Common myeloid progenitor, CD34-positive (primary cell): ENCODE measurements at regions not wholly inside any gene's neighbourhood (a gene's known extent, or its start where the extent isn't known, plus 50 kb on each side); places are given as distances from the start of the nearest gene placed in this dataset.

ENCODE experiments used
- CTCF ChIA-PET: fragments of 350-600 bp; sonication (Branson Sonifier 250); formaldehyde crosslinking; loops from one replicate; lab custom pipeline; 2021; ENCODE audit warnings: antibody characterized with exemption; lab: Charles Lee
- POLR2A ChIA-PET: fragments of 350-600 bp; sonication (Branson Sonifier 250); formaldehyde crosslinking; loops from one replicate; lab custom pipeline; 2021; ENCODE audit warnings: antibody characterized with exemption; lab: Charles Lee
- DNase-seq, 3 donors: peaks; one replicate each; pipeline versions ENCODE4 v3.0.0 to v3.0.0-alpha.2; 2013
- H3K27ac ChIP-seq, 2 experiments: 1 replicate in 1 of 2; 2 replicates in 1 of 2; pipeline ENCODE4 v1.7.0; 2013; ENCODE audit warnings: inconsistent platforms in 2 of 2, low read length in 2 of 2, mild to moderate bottlenecking in 2 of 2, low read depth in 1 of 2, moderate library complexity in 1 of 2; ENCODE audit not compliant: severe bottlenecking in 2 of 2, insufficient read depth in 1 of 2, poor library complexity in 1 of 2
- H3K27me3 ChIP-seq, 5 experiments: replicated peaks in 2 of 5; 1 replicate in 3 of 5; 2 replicates in 2 of 5; pipeline versions ENCODE4 v1.6.1 to v1.7.0; 2013; ENCODE audit warnings: low read length in 4 of 5, mild to moderate bottlenecking in 2 of 5, moderate library complexity in 2 of 5, inconsistent platforms in 1 of 5; ENCODE audit not compliant: insufficient read depth in 5 of 5, control insufficient read depth in 4 of 5
- H3K36me3 ChIP-seq, 4 experiments: 1 replicate in 2 of 4; 2 replicates in 2 of 4; pipeline versions ENCODE4 v1.6.1 to v1.7.0; 2013; ENCODE audit warnings: low read length in 3 of 4, control low read depth in 1 of 4, mild to moderate bottlenecking in 1 of 4; ENCODE audit not compliant: control insufficient read depth in 4 of 4, insufficient read depth in 4 of 4
- H3K4me1 ChIP-seq, 4 experiments: 1 replicate in 3 of 4; 2 replicates in 1 of 4; pipeline versions ENCODE4 v1.6.1 to v1.7.1; 2013; ENCODE audit warnings: low read length in 3 of 4, mild to moderate bottlenecking in 3 of 4, control low read depth in 1 of 4, inconsistent platforms in 1 of 4, moderate library complexity in 1 of 4; ENCODE audit not compliant: control insufficient read depth in 4 of 4, insufficient read depth in 4 of 4; ENCODE audit errors: control extremely low read depth in 1 of 4
- H3K4me3 ChIP-seq, 7 experiments: 1 replicate in 4 of 7; 2 replicates in 3 of 7; pipeline versions ENCODE4 v1.5.1 to v1.7.0; 2013; ENCODE audit warnings: mild to moderate bottlenecking in 7 of 7, low read length in 6 of 7, moderate library complexity in 6 of 7, inconsistent platforms in 2 of 7, low read depth in 2 of 7, control low read depth in 1 of 7; ENCODE audit not compliant: insufficient read depth in 4 of 7, control insufficient read depth in 1 of 7; ENCODE audit errors: extremely low read depth in 1 of 7
- H3K9me3 ChIP-seq, 5 experiments: 1 replicate in 4 of 5; 2 replicates in 1 of 5; pipeline versions ENCODE4 v1.6.1 to v1.7.1; 2013; ENCODE audit warnings: low read length in 4 of 5, mild to moderate bottlenecking in 2 of 5, inconsistent platforms in 1 of 5, low read depth in 1 of 5, moderate library complexity in 1 of 5; ENCODE audit not compliant: control insufficient read depth in 4 of 5, insufficient read depth in 2 of 5; ENCODE audit errors: control extremely low read depth in 1 of 5
- WGBS: methylation state at CpG from one replicate; pipeline ENCODE4 v1.1.5; 2013; ENCODE audit not compliant: insufficient coverage; 5-methylcytosine and 5-hydroxymethylcytosine counted together

DNA sequence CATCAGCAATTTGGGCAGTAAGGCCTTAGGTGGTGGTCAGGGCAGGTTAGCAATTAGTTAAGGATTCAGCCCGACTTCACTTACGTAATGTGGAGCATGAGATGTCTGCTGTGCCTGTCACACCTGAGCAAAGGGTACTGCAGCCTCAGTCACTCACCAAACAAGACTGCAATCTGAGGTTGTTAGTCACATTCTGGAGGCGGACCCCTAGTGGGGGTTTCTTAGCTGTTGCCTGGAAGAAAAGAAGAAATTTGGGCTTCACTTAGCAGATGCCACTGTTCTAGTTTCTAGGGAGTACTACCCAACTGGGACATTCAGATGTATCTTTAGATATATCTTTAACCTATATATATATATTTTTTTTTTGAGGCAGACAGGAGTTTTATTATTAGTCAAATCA, 529.9 kb downstream of the SLC4A3 start:
- CTCF ChIA-PET: interaction anchor here (1.4 kb wide), 1 partner anchor 18 kb away, joined by 3 read pairs; no protein-coding TSS in a partner anchor
- 100% methylated on average over 1 of the region's 3 CpGs for WGBS
- Histone ChIP-seq H3K9me3 (peaks cover 0 to 1% (median 0%) of the 10 kb centered on the region in 5 experiments), H3K4me1 (no peaks in the 10 kb centered on the region), H3K27ac (no peak overlapping the region), H3K36me3 (no peaks in the 10 kb centered on the region), H3K27me3 (peaks cover 0 to 2% (median 0%) of the 10 kb centered on the region in 5 experiments), H3K4me3 (no peak overlapping the region)
- POLR2A ChIA-PET: no interaction called here
- no peak for DNase-seq

DNA sequence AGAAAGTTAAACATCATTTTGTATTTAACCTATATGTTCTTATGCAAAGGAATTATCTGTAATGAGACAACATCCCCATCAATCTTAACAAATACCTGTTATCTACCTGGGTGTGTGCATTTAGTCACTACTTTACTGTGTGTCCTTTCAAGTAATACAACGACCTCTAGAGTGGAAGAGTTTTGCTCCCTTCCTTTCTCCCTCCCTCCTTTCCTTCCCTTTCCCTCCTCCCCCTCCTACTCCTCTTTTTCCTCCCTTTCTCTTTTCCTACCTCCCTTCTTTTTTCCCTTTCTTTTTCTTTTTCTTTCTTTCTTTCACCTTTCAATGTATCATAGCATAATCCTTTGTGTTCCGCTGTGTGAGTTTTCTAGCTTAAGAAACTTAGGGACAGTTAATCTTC, 532.3 kb downstream of the SLC4A3 start:
- POLR2A ChIA-PET: no interaction called here
- H3K27me3 ChIP-seq: peaks cover 0 to 2% (median 0%) of the 10 kb centered on the region in 5 experiments
- H3K36me3 ChIP-seq: no peaks in the 10 kb centered on the region
- peaks cover 0 to 1% (median 0%) of the 10 kb centered on the region in 5 experiments for H3K9me3 ChIP-seq
- no peak overlapping the region for H3K4me3 ChIP-seq
- H3K4me1 ChIP-seq: no peaks in the 10 kb centered on the region
- H3K27ac ChIP-seq: no peak overlapping the region
- no peak for DNase-seq
- WGBS: 91% methylated on average over 1 of the region's 2 CpGs
- CTCF ChIA-PET: no interaction called here

DNA sequence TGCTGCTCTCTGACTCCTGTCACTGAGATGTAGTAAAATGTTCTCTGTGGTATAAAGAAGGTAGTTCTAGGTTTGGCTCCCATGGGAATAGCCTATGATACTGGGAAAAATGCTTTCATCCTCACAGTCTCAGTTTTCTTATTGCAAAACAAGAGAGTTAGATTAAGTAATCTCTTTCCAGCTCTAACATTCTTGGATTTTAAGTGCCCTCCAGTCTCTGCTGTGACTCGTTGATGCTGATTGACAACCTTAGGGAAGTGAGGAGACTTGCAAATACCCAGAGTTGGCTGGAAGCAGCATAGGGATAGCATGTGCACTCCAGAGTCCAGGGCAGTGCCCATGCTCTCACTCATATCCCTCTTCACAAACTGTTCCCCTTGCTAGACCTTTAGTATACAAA, 534.9 kb downstream of the SLC4A3 start:
- H3K9me3 ChIP-seq: peaks cover 0 to 1% (median 0%) of the 10 kb centered on the region in 5 experiments
- H3K27me3 ChIP-seq: peaks cover 0 to 2% (median 0%) of the 10 kb centered on the region in 5 experiments
- no peak for DNase-seq
- H3K4me1 ChIP-seq: no peaks in the 10 kb centered on the region
- POLR2A ChIA-PET: no interaction called here
- no peaks in the 10 kb centered on the region for H3K36me3 ChIP-seq
- no peak overlapping the region for H3K4me3 ChIP-seq
- WGBS: 75% methylated on average over 1 of the region's 1 CpG
- CTCF ChIA-PET: no interaction called here
- no peak overlapping the region for H3K27ac ChIP-seq

DNA sequence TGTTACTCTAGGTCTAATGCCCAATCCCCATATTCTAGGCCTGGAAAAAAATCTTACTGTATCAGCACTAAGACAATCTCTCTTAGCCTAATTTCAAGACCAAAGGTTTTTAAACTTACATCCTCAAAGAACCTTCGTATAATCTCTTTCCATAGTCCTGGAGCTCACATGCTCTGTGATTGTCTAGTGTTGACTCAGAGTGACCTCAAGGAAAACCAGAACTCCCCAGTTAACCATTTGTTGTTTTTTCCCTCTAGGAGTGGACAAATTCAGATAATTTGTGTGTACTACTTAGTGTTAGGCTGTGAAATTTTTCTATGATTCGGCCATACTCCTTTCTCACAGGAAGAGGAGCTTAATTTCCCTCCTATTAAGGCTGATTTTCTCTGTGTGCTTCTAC, 536.1 kb downstream of the SLC4A3 start:
- no peaks in the 10 kb centered on the region for H3K4me1 ChIP-seq
- CTCF ChIA-PET: no interaction called here
- H3K27ac ChIP-seq: no peak overlapping the region
- H3K9me3 ChIP-seq: peaks cover 0 to 1% (median 0%) of the 10 kb centered on the region in 5 experiments
- peaks cover 0 to 2% (median 0%) of the 10 kb centered on the region in 5 experiments for H3K27me3 ChIP-seq
- POLR2A ChIA-PET: no interaction called here
- H3K36me3 ChIP-seq: no peaks in the 10 kb centered on the region
- no peak overlapping the region for H3K4me3 ChIP-seq
- no peak for DNase-seq
- no CpG with 5 or more reads among the region's 2 CpGs for WGBS

DNA sequence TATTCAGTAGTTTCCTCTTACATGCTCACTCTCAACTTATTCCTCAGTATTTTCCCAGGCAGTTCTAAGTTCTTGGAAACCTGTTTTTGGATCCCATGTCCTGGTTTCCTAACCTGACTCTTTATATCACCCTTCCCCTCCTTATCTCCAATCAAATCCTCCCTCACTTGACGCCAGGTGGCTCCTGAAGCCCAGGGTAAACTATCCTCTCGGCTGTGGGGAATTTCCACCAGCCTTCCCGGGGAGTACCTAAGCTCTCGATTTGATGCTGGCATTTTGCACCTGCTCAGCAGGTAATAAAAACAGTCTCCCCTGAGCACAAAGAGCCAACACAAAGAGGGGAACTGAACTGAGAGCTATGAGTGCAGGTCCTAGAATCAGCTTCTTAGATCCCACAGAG, 538.0 kb downstream of the SLC4A3 start:
- no peak for DNase-seq
- Histone ChIP-seq H3K27me3 (peaks cover 0 to 2% (median 0%) of the 10 kb centered on the region in 5 experiments), H3K27ac (no peak overlapping the region), H3K36me3 (no peaks in the 10 kb centered on the region), H3K9me3 (no peaks in the 10 kb centered on the region), H3K4me1 (no peaks in the 10 kb centered on the region), H3K4me3 (no peak overlapping the region)
- WGBS: 84% methylated on average over 4 of the region's 4 CpGs
- POLR2A ChIA-PET: no interaction called here
- CTCF ChIA-PET: no interaction called here

DNA sequence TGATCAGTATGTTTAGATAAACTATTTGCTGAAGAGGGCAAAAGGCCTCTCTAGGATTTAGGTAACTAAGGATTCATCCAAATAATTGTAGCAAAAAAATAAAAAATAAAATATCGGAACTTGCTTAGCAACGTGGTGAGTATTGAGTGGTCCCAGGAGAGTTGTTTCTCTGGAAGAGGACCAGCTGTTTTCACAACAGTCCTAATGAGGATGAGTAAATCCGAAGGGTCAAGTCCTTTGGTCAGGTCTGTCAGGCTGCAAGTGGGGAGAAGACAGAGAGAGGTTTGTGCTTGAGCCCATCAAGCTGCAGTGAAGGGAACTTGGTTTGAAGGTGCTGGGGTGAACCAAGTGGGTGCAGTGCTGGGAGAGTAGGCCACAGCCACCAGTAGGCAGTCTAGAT, 539.2 kb downstream of the SLC4A3 start:
- no peaks in the 10 kb centered on the region for H3K4me1 ChIP-seq
- H3K4me3 ChIP-seq: no peak overlapping the region
- no peaks in the 10 kb centered on the region for H3K27me3 ChIP-seq
- H3K9me3 ChIP-seq: no peaks in the 10 kb centered on the region
- H3K27ac ChIP-seq: no peak overlapping the region
- WGBS: 87% methylated on average over 3 of the region's 3 CpGs
- H3K36me3 ChIP-seq: no peaks in the 10 kb centered on the region
- ChIA-PET POLR2A (no interaction called here), CTCF (no interaction called here)
- DNase-seq: no peak

- H3K9me3 ChIP-seq: no peaks in the 10 kb centered on the region
- CTCF ChIA-PET: no interaction called here
- H3K36me3 ChIP-seq: no peaks in the 10 kb centered on the region
- DNase-seq: no peak
- H3K27ac ChIP-seq: no peak overlapping the region
- POLR2A ChIA-PET: no interaction called here
- no peaks in the 10 kb centered on the region for H3K4me1 ChIP-seq
- H3K4me3 ChIP-seq: no peak overlapping the region
- 92% methylated on average over 3 of the region's 4 CpGs for WGBS
- H3K27me3 ChIP-seq: no peaks in the 10 kb centered on the region
Measured at GRCh38 chr2:220167956-220168355, 540.5 kb downstream of the SLC4A3 start.
